SK-N-SH (cell line): ENCODE measurements at regions not wholly inside any gene's neighbourhood (a gene's known extent, or its start where the extent isn't known, plus 50 kb on each side); places are given as distances from the start of the nearest gene placed in this dataset.

ENCODE experiments used
- CTCF ChIA-PET: fragments of 300-600, 350-600 bp; formaldehyde crosslinking; extraction: SDS; loops from one replicate; lab custom pipeline; 2021; lab: Yijun Ruan, JAX
- POLR2A ChIA-PET: fragments of 350-600 bp; sonication (Branson Sonifier 250); formaldehyde crosslinking; extraction: SDS; loops from one replicate; lab custom pipeline; 2020; ENCODE audit warnings: antibody characterized with exemption, inconsistent platforms; lab: Yijun Ruan, JAX
- DNase-seq: peaks from one replicate; pipeline ENCODE4 v3.0.0; 2012
- H2AFZ ChIP-seq: fragments of 200-600 bp; sonication (generic); 2 replicates; pipeline ENCODE4 v1.8.1; 2016; ENCODE audit warnings: antibody characterized with exemption, mild to moderate bottlenecking, low read depth
- H3F3A ChIP-seq: fragments of 200-600 bp; sonication (generic); replicated peaks from 2 replicates; pipeline ENCODE3; 2016; ENCODE audit warnings: antibody characterized with exemption, mild to moderate bottlenecking; ENCODE audit not compliant: insufficient read depth
- H3K27ac ChIP-seq, 2 experiments: fragments of 200-500 bp in 1 of 2; fragments of 200-600 bp in 1 of 2; sonication (Bioruptor generic) in 1 of 2; sonication (generic), shearing (Covaris generic) in 1 of 2; 2 replicates each; pipeline versions ENCODE4 v1.5.1 to v1.6.1; 2014 to 2016; ENCODE audit warnings: low read depth in 2 of 2, inconsistent platforms in 1 of 2, low read length in 1 of 2, mild to moderate bottlenecking in 1 of 2, mixed read lengths in 1 of 2
- H3K27me3 ChIP-seq: fragments of 200-600 bp; sonication (generic), shearing (Covaris generic); 2 replicates; pipeline ENCODE4 v1.6.1; 2016; ENCODE audit warnings: mixed run types; ENCODE audit not compliant: insufficient read depth
- H3K36me3 ChIP-seq, 2 experiments: fragments of 200-500 bp in 1 of 2; fragments of 200-600 bp in 1 of 2; sonication (Bioruptor generic) in 1 of 2; sonication (generic) in 1 of 2; replicated peaks in 1 of 2; 2 replicates each; pipeline versions ENCODE3 to v1.5.1; 2014 to 2016; ENCODE audit warnings: low read length in 1 of 2, mild to moderate bottlenecking in 1 of 2; ENCODE audit not compliant: insufficient read depth in 2 of 2, control insufficient read depth in 1 of 2
- H3K4me1 ChIP-seq, 2 experiments: fragments of 200-500 bp in 1 of 2; fragments of 200-600 bp in 1 of 2; sonication (Bioruptor generic) in 1 of 2; sonication (generic), shearing (Covaris generic) in 1 of 2; 2 replicates each; pipeline versions ENCODE4 v1.5.1 to v1.6.1; 2014 to 2016; ENCODE audit warnings: low read depth in 1 of 2, low read length in 1 of 2, mixed run types in 1 of 2; ENCODE audit not compliant: insufficient read depth in 2 of 2, control insufficient read depth in 1 of 2
- H3K4me2 ChIP-seq: fragments of 200-600 bp; sonication (generic), shearing (Covaris generic); 2 replicates; pipeline ENCODE4 v1.6.1; 2017; ENCODE audit warnings: mixed run types
- H3K4me3 ChIP-seq, 2 experiments: fragments of 200-500 bp in 1 of 2; fragments of 200-600 bp in 1 of 2; sonication (Bioruptor generic) in 1 of 2; sonication (generic), shearing (Covaris generic) in 1 of 2; 2 replicates each; pipeline versions ENCODE4 v1.5.1 to v1.8.1; 2014 to 2016; ENCODE audit warnings: low read depth in 2 of 2, inconsistent platforms in 1 of 2, low read length in 1 of 2, mild to moderate bottlenecking in 1 of 2, mixed read lengths in 1 of 2, moderate library complexity in 1 of 2
- H3K79me2 ChIP-seq: fragments of 200-600 bp; sonication (generic); 2 replicates; pipeline ENCODE4 v1.8.1; 2017; ENCODE audit warnings: mild to moderate bottlenecking; ENCODE audit not compliant: insufficient read depth
- H3K9ac ChIP-seq: fragments of 200-600 bp; sonication (generic); 2 replicates; pipeline ENCODE4 v1.6.1; 2017; ENCODE audit warnings: mixed run types
- H3K9me2 ChIP-seq: fragments of 200-600 bp; sonication (generic); 2 replicates; pipeline ENCODE4 v1.6.1; 2017; ENCODE audit warnings: mixed run types
- H3K9me3 ChIP-seq: fragments of 200-600 bp; sonication (generic); 2 replicates; pipeline ENCODE4 v1.6.1; 2017; ENCODE audit warnings: mixed run types, mild to moderate bottlenecking, moderate library complexity
- H4K20me1 ChIP-seq: fragments of 200-600 bp; sonication (generic); 2 replicates; pipeline ENCODE4 v1.6.1; 2017; ENCODE audit warnings: mild to moderate bottlenecking, mixed run types; ENCODE audit not compliant: insufficient read depth
- FOXJ3 ChIP-seq: sonication (generic); formaldehyde crosslinking; IDR thresholded peaks from 2 replicates; pipeline ENCODE4 v1.5.1; 2020; ENCODE audit warnings: mild to moderate bottlenecking, missing genetic modification reagents
- GABPA ChIP-seq: IDR thresholded peaks from 2 replicates; pipeline ENCODE4 v1.4.0; 2012; ENCODE audit warnings: low read depth, mild to moderate bottlenecking
- MEF2A ChIP-seq: IDR thresholded peaks from 2 replicates; pipeline ENCODE4 v1.4.0; 2012; ENCODE audit warnings: low read depth, borderline replicate concordance
- MXI1 ChIP-seq: IDR thresholded peaks from 2 replicates; pipeline ENCODE4 v1.6.1; 2012; ENCODE audit warnings: mild to moderate bottlenecking, low read depth, low read length, improper control_type of control experiment
- POLR2AphosphoS5 ChIP-seq: IDR thresholded peaks from 2 replicates; pipeline ENCODE4 v1.6.1; 2012; ENCODE audit warnings: low read depth, low read length
- RCOR1 ChIP-seq: fragments of 150-350 bp; IDR thresholded peaks from 2 replicates; pipeline ENCODE4 v1.6.1; 2017; ENCODE audit warnings: antibody characterized with exemption, low read length
- SIN3A ChIP-seq: IDR thresholded peaks from 2 replicates; pipeline ENCODE4 v1.6.1; 2012; ENCODE audit warnings: low read depth, mild to moderate bottlenecking, low read length, moderate library complexity, borderline replicate concordance
- TEAD4 ChIP-seq: IDR thresholded peaks from 2 replicates; pipeline ENCODE4 v1.4.0; 2012; ENCODE audit warnings: mild to moderate bottlenecking, borderline replicate concordance; ENCODE audit not compliant: insufficient read depth
- WGBS: methylation state at CpG from one replicate; pipeline ENCODE4 v1.1.6; 2017; ENCODE audit warnings: low lambda C conversion rate; 5-methylcytosine and 5-hydroxymethylcytosine counted together
- TF ChIP-seq, protein P1 (sequence below): fragments of 200-600 bp; sonication (generic); IDR thresholded peaks from 2 replicates; pipeline ENCODE4 v1.6.1; 2017; ENCODE audit warnings: antibody characterized with exemption, mild to moderate bottlenecking, moderate library complexity
- TF ChIP-seq, protein P2 (sequence below): IDR thresholded peaks from 2 replicates; pipeline ENCODE4 v1.4.0; 2012; ENCODE audit warnings: low read depth, borderline replicate concordance

DNA sequence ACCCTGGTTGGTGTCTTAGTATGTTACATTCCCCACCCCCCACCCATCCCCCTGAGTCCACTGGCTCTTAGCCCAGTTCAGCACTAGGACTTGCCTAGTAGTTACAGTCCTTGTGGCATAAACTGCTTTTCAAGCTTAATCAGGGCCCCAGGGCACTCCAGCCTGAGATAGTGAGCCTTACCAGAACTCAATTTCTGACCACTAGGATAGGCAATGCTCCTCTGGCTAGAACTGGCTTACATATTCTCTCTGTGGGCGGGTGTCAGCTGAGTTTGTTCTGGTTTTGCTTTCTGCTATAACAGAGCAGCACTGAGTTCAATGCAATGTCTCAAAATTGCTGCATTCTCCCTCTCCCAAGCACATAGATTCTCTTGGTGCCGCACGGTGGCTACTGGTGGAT is 391.4 kb upstream of the DIPK2B start:
- Histone ChIP-seq H2AFZ (no peak overlapping the region), H3K4me2 (no peak overlapping the region), H3K36me3 (no peaks in the 10 kb centered on the region), H3K9ac (no peak overlapping the region), H3K79me2 (no peaks in the 10 kb centered on the region), H3K4me1 (no peaks in the 10 kb centered on the region), H3K4me3 (no peak overlapping the region), H4K20me1 (no peaks in the 10 kb centered on the region), H3K27ac (no peak overlapping the region), H3K9me2 (no peaks in the 10 kb centered on the region), H3K27me3 (no peaks in the 10 kb centered on the region), H3K9me3 (peaks cover 22% of the 10 kb centered on the region; the same call in 1 of the 2 replicates), H3F3A (no peaks in the 10 kb centered on the region)
- ChIA-PET CTCF (no interaction called here), POLR2A (no interaction called here)
- no peak for DNase-seq
- WGBS: 83% methylated on average over 3 of the region's 3 CpGs
- TF ChIP-seq, protein P1, sequence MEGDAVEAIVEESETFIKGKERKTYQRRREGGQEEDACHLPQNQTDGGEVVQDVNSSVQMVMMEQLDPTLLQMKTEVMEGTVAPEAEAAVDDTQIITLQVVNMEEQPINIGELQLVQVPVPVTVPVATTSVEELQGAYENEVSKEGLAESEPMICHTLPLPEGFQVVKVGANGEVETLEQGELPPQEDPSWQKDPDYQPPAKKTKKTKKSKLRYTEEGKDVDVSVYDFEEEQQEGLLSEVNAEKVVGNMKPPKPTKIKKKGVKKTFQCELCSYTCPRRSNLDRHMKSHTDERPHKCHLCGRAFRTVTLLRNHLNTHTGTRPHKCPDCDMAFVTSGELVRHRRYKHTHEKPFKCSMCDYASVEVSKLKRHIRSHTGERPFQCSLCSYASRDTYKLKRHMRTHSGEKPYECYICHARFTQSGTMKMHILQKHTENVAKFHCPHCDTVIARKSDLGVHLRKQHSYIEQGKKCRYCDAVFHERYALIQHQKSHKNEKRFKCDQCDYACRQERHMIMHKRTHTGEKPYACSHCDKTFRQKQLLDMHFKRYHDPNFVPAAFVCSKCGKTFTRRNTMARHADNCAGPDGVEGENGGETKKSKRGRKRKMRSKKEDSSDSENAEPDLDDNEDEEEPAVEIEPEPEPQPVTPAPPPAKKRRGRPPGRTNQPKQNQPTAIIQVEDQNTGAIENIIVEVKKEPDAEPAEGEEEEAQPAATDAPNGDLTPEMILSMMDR: no peak
- TF ChIP-seq RCOR1: no peak

DNA sequence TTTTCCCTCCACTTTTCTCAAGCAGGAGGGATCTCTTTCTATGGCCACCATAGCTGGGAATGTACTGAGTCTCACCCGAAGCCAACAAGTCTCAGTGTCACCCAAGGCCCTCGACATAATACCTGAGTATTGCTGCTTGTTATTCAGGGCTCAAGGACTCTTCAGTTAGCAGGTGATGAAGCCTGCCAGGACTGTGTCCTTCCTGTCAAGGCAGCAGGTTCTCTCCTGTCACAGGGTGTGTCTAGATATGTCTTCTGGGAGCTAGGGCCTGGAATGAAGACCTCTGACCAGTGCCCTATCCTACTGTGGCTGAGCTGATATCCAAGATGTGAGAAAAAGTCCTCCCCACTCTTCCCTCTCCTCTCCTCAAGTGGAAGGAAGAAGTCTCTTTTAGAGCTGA is 391.0 kb upstream of the DIPK2B start:
- DNase-seq: no peak
- ChIA-PET CTCF (no interaction called here), POLR2A (no interaction called here)
- no peak overlapping the region for H2AFZ ChIP-seq
- no peak overlapping the region for H3K4me2 ChIP-seq
- H3K79me2 ChIP-seq: no peaks in the 10 kb centered on the region
- H3K9ac ChIP-seq: no peak overlapping the region
- H3F3A ChIP-seq: no peaks in the 10 kb centered on the region
- no peaks in the 10 kb centered on the region for H3K4me1 ChIP-seq
- TF ChIP-seq, protein P2, sequence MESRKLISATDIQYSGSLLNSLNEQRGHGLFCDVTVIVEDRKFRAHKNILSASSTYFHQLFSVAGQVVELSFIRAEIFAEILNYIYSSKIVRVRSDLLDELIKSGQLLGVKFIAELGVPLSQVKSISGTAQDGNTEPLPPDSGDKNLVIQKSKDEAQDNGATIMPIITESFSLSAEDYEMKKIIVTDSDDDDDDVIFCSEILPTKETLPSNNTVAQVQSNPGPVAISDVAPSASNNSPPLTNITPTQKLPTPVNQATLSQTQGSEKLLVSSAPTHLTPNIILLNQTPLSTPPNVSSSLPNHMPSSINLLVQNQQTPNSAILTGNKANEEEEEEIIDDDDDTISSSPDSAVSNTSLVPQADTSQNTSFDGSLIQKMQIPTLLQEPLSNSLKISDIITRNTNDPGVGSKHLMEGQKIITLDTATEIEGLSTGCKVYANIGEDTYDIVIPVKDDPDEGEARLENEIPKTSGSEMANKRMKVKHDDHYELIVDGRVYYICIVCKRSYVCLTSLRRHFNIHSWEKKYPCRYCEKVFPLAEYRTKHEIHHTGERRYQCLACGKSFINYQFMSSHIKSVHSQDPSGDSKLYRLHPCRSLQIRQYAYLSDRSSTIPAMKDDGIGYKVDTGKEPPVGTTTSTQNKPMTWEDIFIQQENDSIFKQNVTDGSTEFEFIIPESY: no peak
- TF ChIP-seq RCOR1 (no peak), FOXJ3 (CRISPR knock-in tag) (no peak), POLR2AphosphoS5 (no peak), SIN3A (no peak), GABPA (no peak), MEF2A (no peak), TEAD4 (no peak), MXI1 (no peak)
- no peaks in the 10 kb centered on the region for H4K20me1 ChIP-seq
- H3K27ac ChIP-seq: no peak overlapping the region
- no peaks in the 10 kb centered on the region for H3K9me2 ChIP-seq
- no peak overlapping the region for H3K4me3 ChIP-seq
- H3K27me3 ChIP-seq: no peaks in the 10 kb centered on the region
- H3K9me3 ChIP-seq: peaks cover 22% of the 10 kb centered on the region; the same call in 1 of the 2 replicates
- WGBS: 21% methylated on average over 2 of the region's 2 CpGs
- no peaks in the 10 kb centered on the region for H3K36me3 ChIP-seq
